ENCODE measurements at regions not wholly inside any gene's neighbourhood (a gene's known extent, or its start where the extent isn't known, plus 50 kb on each side); places are given as distances from the start of the nearest gene placed in this dataset.
"Not testable (repeated sequence)": the region's sequence is repeated elsewhere in the genome, so short reads cannot be mapped to it uniquely, and the experiment has no call there.

DNA sequence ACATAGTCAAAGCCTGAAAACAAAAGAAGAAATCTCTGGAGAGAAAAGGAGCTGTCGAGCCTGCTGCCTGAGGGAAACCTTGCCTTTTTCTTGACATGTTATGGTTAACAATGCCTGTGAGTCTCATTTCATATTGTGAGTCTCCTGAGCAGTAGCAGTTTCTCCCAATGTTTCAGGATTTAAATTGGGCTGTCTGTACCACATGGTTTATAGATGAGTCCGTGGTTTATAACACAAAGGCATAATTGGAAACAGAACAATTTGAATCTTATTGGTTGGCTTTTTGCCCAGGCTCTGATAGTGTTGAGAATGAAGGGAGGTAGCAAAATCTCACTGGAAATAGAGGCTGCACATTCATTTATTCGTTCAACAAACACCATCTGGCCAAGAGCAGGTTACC lies 540.9 kb downstream of the RAB38 start:
- TF ChIP-seq, protein P1, sequence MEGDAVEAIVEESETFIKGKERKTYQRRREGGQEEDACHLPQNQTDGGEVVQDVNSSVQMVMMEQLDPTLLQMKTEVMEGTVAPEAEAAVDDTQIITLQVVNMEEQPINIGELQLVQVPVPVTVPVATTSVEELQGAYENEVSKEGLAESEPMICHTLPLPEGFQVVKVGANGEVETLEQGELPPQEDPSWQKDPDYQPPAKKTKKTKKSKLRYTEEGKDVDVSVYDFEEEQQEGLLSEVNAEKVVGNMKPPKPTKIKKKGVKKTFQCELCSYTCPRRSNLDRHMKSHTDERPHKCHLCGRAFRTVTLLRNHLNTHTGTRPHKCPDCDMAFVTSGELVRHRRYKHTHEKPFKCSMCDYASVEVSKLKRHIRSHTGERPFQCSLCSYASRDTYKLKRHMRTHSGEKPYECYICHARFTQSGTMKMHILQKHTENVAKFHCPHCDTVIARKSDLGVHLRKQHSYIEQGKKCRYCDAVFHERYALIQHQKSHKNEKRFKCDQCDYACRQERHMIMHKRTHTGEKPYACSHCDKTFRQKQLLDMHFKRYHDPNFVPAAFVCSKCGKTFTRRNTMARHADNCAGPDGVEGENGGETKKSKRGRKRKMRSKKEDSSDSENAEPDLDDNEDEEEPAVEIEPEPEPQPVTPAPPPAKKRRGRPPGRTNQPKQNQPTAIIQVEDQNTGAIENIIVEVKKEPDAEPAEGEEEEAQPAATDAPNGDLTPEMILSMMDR (IDR thresholded peaks at IDR 0.05; ENCODE audit: extremely low read depth, missing control alignments): no peak
- DNase-seq (ENCODE audit: low spot score): no peak

DNA sequence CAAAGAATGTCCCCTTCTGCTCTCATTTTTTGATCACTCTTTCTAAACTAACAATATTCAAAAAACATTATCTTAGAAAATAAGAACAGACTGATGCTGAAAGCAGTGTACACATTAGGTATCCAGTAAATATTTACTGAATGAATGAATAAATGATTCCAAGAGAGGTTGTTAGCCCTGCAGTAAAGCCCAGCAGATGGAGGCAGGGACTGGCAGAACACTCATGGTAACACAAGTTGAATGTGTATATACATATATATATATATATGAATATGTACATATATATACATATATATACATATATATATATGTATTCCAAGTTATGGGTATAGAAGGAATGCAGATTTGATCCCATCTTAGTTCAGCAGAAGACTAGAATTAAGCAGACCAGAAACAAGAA lies 546.3 kb downstream of the RAB38 start:
- TF ChIP-seq, protein P1 (IDR thresholded peaks at IDR 0.05; ENCODE audit: extremely low read depth, missing control alignments): no peak

DNA sequence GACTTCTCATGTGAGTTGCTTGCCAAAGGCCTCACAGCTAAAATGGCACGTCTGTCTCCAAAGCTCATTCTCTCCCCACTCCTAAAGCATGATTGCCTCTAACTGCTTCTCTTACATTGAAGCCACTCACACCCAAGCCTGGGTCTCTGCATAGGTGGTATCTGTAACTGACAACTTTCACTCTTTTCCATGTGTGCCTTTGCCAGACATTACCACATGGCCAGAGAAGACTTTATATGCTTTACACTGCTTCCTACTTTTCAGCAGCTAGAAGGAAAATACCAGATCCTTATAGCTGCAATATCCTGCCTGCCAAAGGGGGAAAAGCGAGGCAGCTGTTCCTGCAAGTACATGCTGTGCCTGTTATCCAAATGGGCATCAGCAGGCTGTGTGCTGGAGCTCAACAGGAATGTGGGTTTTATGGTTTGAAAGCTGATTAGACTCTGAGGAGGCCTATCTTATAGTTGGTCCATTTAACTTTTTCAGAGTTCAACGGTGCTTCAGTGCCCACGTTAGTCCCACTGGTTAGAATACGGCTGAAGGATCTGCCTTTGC lies 547.1 kb downstream of the RAB38 start:
- TF ChIP-seq, protein P1 (IDR thresholded peaks at IDR 0.05; ENCODE audit: extremely low read depth, missing control alignments): no peak
- DNase-seq (ENCODE audit: low spot score): no peak

More for the DNA sequence above, 546.3 kb downstream of the RAB38 start:
- DNase-seq (ENCODE audit: low spot score): no peak

DNA sequence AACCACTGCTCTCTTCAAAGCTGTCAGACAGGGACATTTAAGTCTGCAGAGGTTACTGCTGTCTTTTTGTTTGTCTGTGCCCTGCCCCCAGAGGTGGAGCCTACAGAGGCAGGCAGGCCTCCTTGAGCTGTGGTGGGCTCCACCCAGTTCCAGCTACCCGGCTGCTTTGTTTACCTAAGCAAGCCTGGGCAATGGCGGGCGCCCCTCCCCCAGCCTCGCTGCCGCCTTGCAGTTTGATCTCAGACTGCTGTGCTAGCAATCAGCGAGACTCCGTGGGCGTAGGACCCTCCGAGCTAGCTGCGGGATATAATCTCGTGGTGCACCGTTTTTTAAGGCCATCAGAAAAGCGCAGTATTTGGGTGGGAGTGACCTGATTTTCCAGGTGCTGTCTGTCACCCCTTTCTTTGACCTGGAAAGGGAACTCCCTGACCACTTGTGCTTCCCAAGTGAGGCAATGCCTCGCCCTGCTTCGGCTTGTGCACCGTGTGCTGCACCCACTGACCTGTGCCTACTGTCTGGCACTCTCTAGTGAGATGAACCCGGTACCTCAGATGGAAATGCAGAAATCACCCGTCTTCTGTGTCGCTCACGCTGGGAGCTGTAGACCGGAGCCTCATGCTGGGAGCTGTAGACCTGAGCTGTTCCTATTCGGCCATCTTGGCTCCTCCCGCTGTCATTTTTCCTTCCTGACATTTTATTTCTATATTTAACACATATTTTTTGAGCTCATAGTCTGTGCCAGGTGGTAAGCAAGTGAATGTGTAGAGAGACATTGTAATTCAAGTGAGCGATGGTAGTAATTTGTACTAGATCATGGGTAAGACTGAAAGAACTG lies 551.5 kb downstream of the RAB38 start:
- not testable (repeated sequence) for DNase-seq (ENCODE audit: low spot score)

DNA sequence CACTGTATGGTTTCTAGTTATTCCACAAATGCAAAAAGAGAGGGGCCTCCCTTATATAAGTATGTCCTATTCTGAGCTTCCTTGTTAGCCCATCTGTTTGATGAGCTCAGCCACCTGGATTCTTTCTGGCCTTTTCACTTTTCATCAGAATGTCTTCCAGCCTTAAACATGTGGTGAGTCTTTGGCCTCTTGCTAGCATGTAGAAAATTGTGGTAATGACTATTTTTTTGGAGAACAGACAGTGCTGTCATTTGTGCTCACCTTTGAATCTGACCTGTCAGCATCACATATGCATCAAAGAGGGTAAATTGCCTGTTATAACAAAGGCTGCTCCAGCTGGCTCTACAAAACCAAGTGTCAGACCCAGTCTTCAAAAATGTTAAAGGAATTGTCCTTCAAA lies 558.7 kb downstream of the RAB38 start:
- TF ChIP-seq, protein P1 (IDR thresholded peaks at IDR 0.05; ENCODE audit: extremely low read depth, missing control alignments): no peak
- no peak for DNase-seq (ENCODE audit: low spot score)

DNA sequence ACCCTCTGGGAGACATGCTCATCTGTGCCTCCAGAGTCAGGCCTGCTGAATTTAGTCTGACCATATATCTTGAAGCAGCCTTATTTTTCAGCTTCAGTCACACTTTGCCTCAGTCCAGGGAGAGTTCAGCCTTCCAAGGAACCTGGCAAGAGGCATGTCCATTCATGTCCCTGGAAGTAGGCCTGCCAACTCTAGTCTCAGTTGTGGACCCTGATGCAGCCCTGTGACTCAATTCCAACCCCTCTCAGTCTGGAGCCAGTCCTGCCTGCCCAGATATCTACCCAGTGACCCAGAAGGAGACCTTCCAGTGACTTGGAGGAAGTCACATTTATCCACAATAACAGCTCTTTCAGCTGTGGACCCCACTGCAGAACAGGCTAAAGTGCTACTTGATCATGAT lies 566.6 kb downstream of the TMEM135 start:
- TF ChIP-seq, protein P1 (IDR thresholded peaks at IDR 0.05; ENCODE audit: extremely low read depth, missing control alignments): no peak
- DNase-seq (ENCODE audit: low spot score): no peak

DNA sequence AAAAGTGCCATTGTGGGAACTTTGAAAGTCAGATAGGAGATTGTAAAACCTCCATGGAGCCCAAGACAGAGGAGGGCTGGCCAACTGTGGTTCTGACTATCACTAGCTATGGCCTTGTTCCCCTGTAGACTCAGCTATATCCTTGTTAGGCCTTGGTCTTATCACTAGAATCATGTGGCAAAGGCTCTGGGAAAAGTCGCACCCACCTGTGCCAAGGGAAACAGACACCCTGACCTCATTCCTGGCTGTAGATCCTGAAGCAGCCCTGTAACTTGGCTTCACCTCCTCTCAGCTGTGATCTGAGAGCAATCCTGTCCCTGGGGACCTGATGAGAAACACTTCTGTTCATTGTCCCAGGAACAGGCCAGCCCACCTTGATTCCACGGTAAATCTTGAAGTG lies 566.2 kb downstream of the TMEM135 start:
- no peak for DNase-seq (ENCODE audit: low spot score)
- TF ChIP-seq, protein P1 (IDR thresholded peaks at IDR 0.05; ENCODE audit: extremely low read depth, missing control alignments): no peak

DNA sequence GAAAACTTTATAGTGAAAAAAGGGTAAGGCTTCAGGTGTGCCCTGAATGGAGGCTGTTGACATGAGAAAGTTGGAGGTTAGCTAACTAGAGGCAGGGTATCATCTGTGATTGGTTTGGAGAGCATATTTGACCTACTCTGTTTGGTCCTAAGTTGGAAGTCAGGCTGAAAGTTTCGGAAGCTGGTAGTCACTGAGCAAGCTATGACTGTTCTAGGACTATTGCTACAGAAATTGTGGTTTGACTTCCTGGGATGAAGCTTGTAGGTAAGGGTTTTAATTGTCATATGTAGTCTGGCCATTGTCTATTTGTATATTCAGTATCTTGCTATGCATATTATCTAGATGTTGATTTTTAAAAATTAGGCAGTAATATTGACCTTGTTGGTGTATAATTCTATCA lies 565.0 kb downstream of the TMEM135 start:
- no peak for DNase-seq (ENCODE audit: low spot score)
- TF ChIP-seq, protein P1 (IDR thresholded peaks at IDR 0.05; ENCODE audit: extremely low read depth, missing control alignments): no peak

Measured in GM20000 (cell line).